Body of pancreas (tissue), 4 donors: ENCODE measurements at regions not wholly inside any gene's neighbourhood (a gene's known extent, or its start where the extent isn't known, plus 50 kb on each side); places are given as distances from the start of the nearest gene placed in this dataset.

ENCODE experiments used
- ATAC-seq: fragments of 150-250 bp; one replicate; pipeline ENCODE4 v1.9.1; 2016
- DNase-seq, 4 donors: peaks; one replicate each; pipeline ENCODE4 v3.0.0-alpha.2; 2019
- H3K27ac ChIP-seq, 4 donors: fragments of 200-600 bp; sonication (generic); 1 replicate in 3 of 4; 2 replicates in 1 of 4; pipeline versions ENCODE4 v1.5.1 to v1.6.1; 2016 to 2019; ENCODE audit warnings: mild to moderate bottlenecking in 1 of 4, mixed read lengths in 1 of 4, moderate library complexity in 1 of 4
- H3K27me3 ChIP-seq, 2 donors: fragments of 200-600 bp; sonication (generic); one replicate each; pipeline ENCODE4 v1.6.0; 2016; ENCODE audit warnings: mild to moderate bottlenecking in 1 of 2
- H3K36me3 ChIP-seq, 2 donors: fragments of 200-600 bp; sonication (generic); replicated peaks in 1 of 2; 2 replicates each; pipeline ENCODE4 v1.5.1; 2016; ENCODE audit warnings: low read depth in 2 of 2; ENCODE audit not compliant: insufficient read depth in 1 of 2
- H3K4me1 ChIP-seq: fragments of 200-600 bp; sonication (generic); one replicate; pipeline ENCODE4 v1.6.0; 2016
- H3K4me3 ChIP-seq, 2 donors: fragments of 200-600 bp; sonication (generic); 1 replicate in 1 of 2; 2 replicates in 1 of 2; pipeline ENCODE4 v1.5.1; 2016 to 2019
- H3K9me3 ChIP-seq, 3 donors: fragments of 200-600 bp; sonication (generic); 1 replicate in 2 of 3; 2 replicates in 1 of 3; pipeline ENCODE4 v1.5.1; 2016
- CTCF ChIP-seq, 7 experiments: fragments of 450-650 bp in 4 of 7; fragments of 200-600 bp in 3 of 7; sonication (generic) in 3 of 7; IDR thresholded peaks; one replicate each; pipeline ENCODE4 v1.5.1; 2016 to 2019; ENCODE audit warnings: antibody characterized with exemption in 7 of 7
- POLR2A ChIP-seq, 3 donors: fragments of 450-650 bp; IDR thresholded peaks; one replicate each; pipeline ENCODE4 v1.6.1; 2016; ENCODE audit warnings: antibody characterized with exemption in 3 of 3, mild to moderate bottlenecking in 2 of 3
- WGBS, 2 donors: methylation state at CpG; one replicate each; pipeline ENCODE4 v1.1.5; 2017; 5-methylcytosine and 5-hydroxymethylcytosine counted together
- intact Hi-C: fragments of 100-400 bp; cut with DNase I; formaldehyde crosslinking; loops from one replicate; pipeline ENCODE4 v1.15.1; 2023

- TF ChIP-seq POLR2A (IDR thresholded peaks at IDR 0.05) = no peak
- no peak for TF ChIP-seq CTCF (IDR thresholded peaks at IDR 0.05)
- H3K4me3 ChIP-seq = no peak overlapping the region
- H3K27me3 ChIP-seq = no peaks in the 10 kb centered on the region
- H3K9me3 ChIP-seq = no peaks in the 10 kb centered on the region
- no peak for ATAC-seq
- intact Hi-C loops = no loop called here
- H3K27ac ChIP-seq = no peak overlapping the region
- no peaks in the 10 kb centered on the region for H3K4me1 ChIP-seq
- no peak for DNase-seq
- WGBS, 2 donors = 92 to 93% methylated on average over 2 of the region's 2 CpGs
- H3K36me3 ChIP-seq = peaks cover 0 to 4% of the 10 kb centered on the region in 2 donors
Measured at GRCh38 chr7:130962109-130962508, 228.1 kb upstream of the KLF14 start.

GRCh38 chr7:130963339-130963738 is 229.3 kb upstream of the KLF14 start:
- intact Hi-C loops = no loop called here
- Histone ChIP-seq H3K4me3 (no peak overlapping the region), H3K36me3 (peaks cover 0 to 4% of the 10 kb centered on the region in 2 donors), H3K27me3 (no peaks in the 10 kb centered on the region), H3K9me3 (no peaks in the 10 kb centered on the region), H3K4me1 (no peaks in the 10 kb centered on the region), H3K27ac (no peak overlapping the region)
- ATAC-seq (no peak), DNase-seq (no peak)
- WGBS, 2 donors = 86 to 93% methylated on average over 5 of the region's 5 CpGs
- TF ChIP-seq POLR2A (IDR thresholded peaks at IDR 0.05) = no peak

- ATAC-seq (no peak), DNase-seq (no peak)
- H3K36me3 ChIP-seq = peaks cover 0 to 4% of the 10 kb centered on the region in 2 donors
- H3K4me1 ChIP-seq = peaks cover 4% of the 10 kb centered on the region
- intact Hi-C loops = no loop called here
- H3K27me3 ChIP-seq = no peaks in the 10 kb centered on the region
- H3K27ac ChIP-seq = no peak overlapping the region
- TF ChIP-seq CTCF (IDR thresholded peaks at IDR 0.05) (no peak), POLR2A (IDR thresholded peaks at IDR 0.05) (no peak)
- no peaks in the 10 kb centered on the region for H3K9me3 ChIP-seq
- no peak overlapping the region for H3K4me3 ChIP-seq
Measured at GRCh38 chr7:130965515-130965914, 231.5 kb upstream of the KLF14 start.

- no peaks in the 10 kb centered on the region for H3K27me3 ChIP-seq
- TF ChIP-seq CTCF (IDR thresholded peaks at IDR 0.05) (no peak), POLR2A (IDR thresholded peaks at IDR 0.05) (no peak)
- WGBS, 2 donors = 90 to 94% methylated on average over 5 of the region's 5 CpGs
Measured at GRCh38 chr7:130966246-130967009, 232.4 kb upstream of the KLF14 start.

GRCh38 chr7:130970196-130970595 is 236.2 kb upstream of the KLF14 start:
- Histone ChIP-seq H3K27ac (peak overlapping the region in 1 of 4 donors; percentile 51), H3K4me1 (peaks cover 13% of the 10 kb centered on the region), H3K9me3 (no peaks in the 10 kb centered on the region), H3K36me3 (peaks cover 0 to 4% of the 10 kb centered on the region in 2 donors), H3K4me3 (no peak overlapping the region), H3K27me3 (no peaks in the 10 kb centered on the region)
- no peak for DNase-seq
- intact Hi-C loops = no loop called here
- TF ChIP-seq CTCF (IDR thresholded peaks at IDR 0.05) (no peak), POLR2A (IDR thresholded peaks at IDR 0.05) (no peak)
- no peak for ATAC-seq

More at GRCh38 chr7:130966246-130967009, 232.4 kb upstream of the KLF14 start:
- ATAC-seq (no peak), DNase-seq (no peak)
- no peak overlapping the region for H3K4me3 ChIP-seq
- H3K4me1 ChIP-seq = peaks cover 13% of the 10 kb centered on the region
- no peak overlapping the region for H3K27ac ChIP-seq
- no peaks in the 10 kb centered on the region for H3K9me3 ChIP-seq
- intact Hi-C loops = no loop called here
- peaks cover 0 to 4% of the 10 kb centered on the region in 2 donors for H3K36me3 ChIP-seq
